ENCODE measurements at regions not wholly inside any gene's neighbourhood (a gene's known extent, or its start where the extent isn't known, plus 50 kb on each side); places are given as distances from the start of the nearest gene placed in this dataset.
A peak's percentile ranks its signal among the peaks of the same experiment; 100 is the strongest.

DNA sequence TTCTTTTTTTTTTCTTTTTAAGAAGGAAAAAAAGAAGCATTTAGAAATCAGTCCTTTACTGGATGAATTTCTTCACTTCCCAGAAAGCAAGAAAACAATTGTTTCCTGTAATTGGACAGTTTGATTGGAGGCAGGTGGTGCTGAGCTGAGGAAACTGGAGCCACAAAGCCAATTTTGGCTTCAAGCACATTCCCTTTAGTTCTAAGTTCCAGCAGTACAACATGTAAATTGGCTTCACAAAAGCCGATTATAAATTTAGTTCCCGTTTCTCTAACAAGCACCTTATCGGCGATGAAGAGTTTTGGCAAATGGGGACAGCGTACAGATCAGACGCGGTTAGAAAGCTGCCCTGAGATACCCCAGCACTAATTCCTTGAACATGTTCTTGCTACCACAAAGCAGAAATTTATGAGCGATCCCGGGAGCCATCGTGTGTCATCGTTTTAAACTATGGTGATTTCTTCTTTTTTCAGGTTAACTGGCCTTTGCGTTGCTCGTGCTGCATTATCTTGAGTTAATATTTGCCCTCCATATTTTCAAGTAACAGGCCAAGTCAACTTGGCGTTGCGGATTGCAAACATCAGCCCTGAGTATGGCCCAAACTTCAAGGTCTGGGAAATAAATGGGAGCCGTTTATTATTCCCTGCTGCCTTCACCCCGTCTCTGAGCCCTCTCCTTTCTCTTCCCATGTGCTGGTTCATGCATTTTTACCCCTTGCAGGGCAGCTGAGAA lies 190.4 kb upstream of the ID2 start:
- peaks cover 30% of the 10 kb centered on the region for H3K4me1 ChIP-seq
- no peak for TF ChIP-seq ZNF302 (CRISPR knock-in tag; IDR thresholded peaks at IDR 0.05)
- TF ChIP-seq FOSL2 (IDR thresholded peaks at IDR 0.05) = no peak
- no peak for TF ChIP-seq FOSL2 (CRISPR knock-in tag; IDR thresholded peaks at IDR 0.05)
- TF ChIP-seq HEYL (CRISPR knock-in tag; IDR thresholded peaks at IDR 0.05) = no peak
- TF ChIP-seq ZC3H11A (IDR thresholded peaks at IDR 0.05) = no peak
- no peak for TF ChIP-seq POLR2A (IDR thresholded peaks at IDR 0.05; ENCODE audit: low read length)
- no peak for TF ChIP-seq GATA3 (IDR thresholded peaks at IDR 0.05; ENCODE audit: borderline replicate concordance)
- TF ChIP-seq NFE2L2 (conservative IDR thresholded peaks at IDR 0.05; ENCODE audit: low read length) = no peak
- no peak for TF ChIP-seq KDM5A (IDR thresholded peaks at IDR 0.05)
- TF ChIP-seq, protein P1, sequence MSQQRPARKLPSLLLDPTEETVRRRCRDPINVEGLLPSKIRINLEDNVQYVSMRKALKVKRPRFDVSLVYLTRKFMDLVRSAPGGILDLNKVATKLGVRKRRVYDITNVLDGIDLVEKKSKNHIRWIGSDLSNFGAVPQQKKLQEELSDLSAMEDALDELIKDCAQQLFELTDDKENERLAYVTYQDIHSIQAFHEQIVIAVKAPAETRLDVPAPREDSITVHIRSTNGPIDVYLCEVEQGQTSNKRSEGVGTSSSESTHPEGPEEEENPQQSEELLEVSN (IDR thresholded peaks at IDR 0.05; ENCODE audit: borderline replicate concordance, low read depth) = no peak
- TF ChIP-seq, protein P2, sequence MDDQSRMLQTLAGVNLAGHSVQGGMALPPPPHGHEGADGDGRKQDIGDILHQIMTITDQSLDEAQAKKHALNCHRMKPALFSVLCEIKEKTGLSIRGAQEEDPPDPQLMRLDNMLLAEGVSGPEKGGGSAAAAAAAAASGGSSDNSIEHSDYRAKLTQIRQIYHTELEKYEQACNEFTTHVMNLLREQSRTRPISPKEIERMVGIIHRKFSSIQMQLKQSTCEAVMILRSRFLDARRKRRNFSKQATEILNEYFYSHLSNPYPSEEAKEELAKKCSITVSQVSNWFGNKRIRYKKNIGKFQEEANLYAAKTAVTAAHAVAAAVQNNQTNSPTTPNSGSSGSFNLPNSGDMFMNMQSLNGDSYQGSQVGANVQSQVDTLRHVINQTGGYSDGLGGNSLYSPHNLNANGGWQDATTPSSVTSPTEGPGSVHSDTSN (IDR thresholded peaks at IDR 0.05) = no peak
- no peak for TF ChIP-seq MAFK (IDR thresholded peaks at IDR 0.05; ENCODE audit: partially characterized antibody)
- TF ChIP-seq CBX8 (IDR thresholded peaks at IDR 0.05) = no peak
- TF ChIP-seq EHF (CRISPR knock-in tag; IDR thresholded peaks at IDR 0.05) = no peak
- TF ChIP-seq CEBPB (IDR thresholded peaks at IDR 0.05) = no peak
- no peak overlapping the region for H3K4me3 ChIP-seq
- H3K9me3 ChIP-seq = no peaks in the 10 kb centered on the region
- 94% methylated on average over 17 of the region's 17 CpGs for WGBS (ENCODE audit: missing lambda C conversion rate)
- DNase-seq (ENCODE audit: low read depth in 1 of 2, low spot score in 1 of 2) (no peak), ATAC-seq (no peak), FAIRE-seq (no peak)
- ChIA-PET POLR2A (no interaction called here), CTCF (interaction anchor here (1.3 kb wide), 1 partner anchor 16 kb away, joined by 3 read pairs; no protein-coding TSS in a partner anchor)
- H3K27ac ChIP-seq = no peak overlapping the region
- H3K4me2 ChIP-seq = no peak overlapping the region

DNA sequence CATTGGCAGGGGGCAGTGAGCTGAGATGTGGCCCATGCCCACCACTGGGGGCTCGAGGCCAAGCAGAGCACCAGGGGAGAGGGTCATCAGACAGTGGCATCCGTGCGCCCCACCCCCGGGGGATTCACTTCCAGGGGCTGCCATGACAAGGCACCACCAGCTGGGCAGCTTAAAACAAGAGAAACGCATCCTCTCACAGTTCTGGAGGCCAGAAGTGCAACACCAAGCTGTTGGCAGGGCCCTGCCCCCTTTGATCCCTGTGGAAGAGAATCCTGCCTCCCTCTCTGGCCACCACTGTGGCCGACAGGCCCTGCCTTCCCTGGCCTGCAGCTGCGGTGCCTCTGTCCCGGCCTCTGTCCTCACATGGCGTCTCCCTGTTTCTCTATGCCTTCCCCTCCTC lies 187.7 kb upstream of the ID2 start:
- Histone ChIP-seq H3K4me2 (peak overlapping the region; percentile 58; the same call in 2 of the 3 replicates), H3K4me3 (no peak overlapping the region), H3K27ac (peak overlapping the region; percentile 39; a peak in 5 of 6 replicates), H3K9me3 (no peaks in the 10 kb centered on the region), H3K4me1 (peaks cover 30% of the 10 kb centered on the region)
- POLR2A ChIA-PET = no interaction called here
- peak in 1 of 2 experiments; percentile 39; a peak in 3 of 6 replicates for ATAC-seq
- FAIRE-seq = no peak
- no peak for TF ChIP-seq NFE2L2 (conservative IDR thresholded peaks at IDR 0.05; ENCODE audit: low read length)
- no peak for TF ChIP-seq PHF8 (IDR thresholded peaks at IDR 0.05; ENCODE audit: borderline replicate concordance, low read depth)
- TF ChIP-seq CHD4 (IDR thresholded peaks at IDR 0.05; ENCODE audit: borderline replicate concordance) = no peak
- TF ChIP-seq, protein P3, sequence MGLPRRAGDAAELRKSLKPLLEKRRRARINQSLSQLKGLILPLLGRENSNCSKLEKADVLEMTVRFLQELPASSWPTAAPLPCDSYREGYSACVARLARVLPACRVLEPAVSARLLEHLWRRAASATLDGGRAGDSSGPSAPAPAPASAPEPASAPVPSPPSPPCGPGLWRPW (IDR thresholded peaks at IDR 0.05) = no peak
- no peak for TF ChIP-seq RAD21 (conservative IDR thresholded peaks at IDR 0.05 in 1 of 2, IDR thresholded peaks at IDR 0.05 in 1 of 2)
- no peak for TF ChIP-seq RARB (CRISPR knock-in tag; IDR thresholded peaks at IDR 0.05)
- TF ChIP-seq JUN (IDR thresholded peaks at IDR 0.05) = no peak
- no peak for TF ChIP-seq EHF (CRISPR knock-in tag; IDR thresholded peaks at IDR 0.05)
- no peak for TF ChIP-seq FOXS1 (CRISPR knock-in tag; IDR thresholded peaks at IDR 0.05)
- TF ChIP-seq, protein P4, sequence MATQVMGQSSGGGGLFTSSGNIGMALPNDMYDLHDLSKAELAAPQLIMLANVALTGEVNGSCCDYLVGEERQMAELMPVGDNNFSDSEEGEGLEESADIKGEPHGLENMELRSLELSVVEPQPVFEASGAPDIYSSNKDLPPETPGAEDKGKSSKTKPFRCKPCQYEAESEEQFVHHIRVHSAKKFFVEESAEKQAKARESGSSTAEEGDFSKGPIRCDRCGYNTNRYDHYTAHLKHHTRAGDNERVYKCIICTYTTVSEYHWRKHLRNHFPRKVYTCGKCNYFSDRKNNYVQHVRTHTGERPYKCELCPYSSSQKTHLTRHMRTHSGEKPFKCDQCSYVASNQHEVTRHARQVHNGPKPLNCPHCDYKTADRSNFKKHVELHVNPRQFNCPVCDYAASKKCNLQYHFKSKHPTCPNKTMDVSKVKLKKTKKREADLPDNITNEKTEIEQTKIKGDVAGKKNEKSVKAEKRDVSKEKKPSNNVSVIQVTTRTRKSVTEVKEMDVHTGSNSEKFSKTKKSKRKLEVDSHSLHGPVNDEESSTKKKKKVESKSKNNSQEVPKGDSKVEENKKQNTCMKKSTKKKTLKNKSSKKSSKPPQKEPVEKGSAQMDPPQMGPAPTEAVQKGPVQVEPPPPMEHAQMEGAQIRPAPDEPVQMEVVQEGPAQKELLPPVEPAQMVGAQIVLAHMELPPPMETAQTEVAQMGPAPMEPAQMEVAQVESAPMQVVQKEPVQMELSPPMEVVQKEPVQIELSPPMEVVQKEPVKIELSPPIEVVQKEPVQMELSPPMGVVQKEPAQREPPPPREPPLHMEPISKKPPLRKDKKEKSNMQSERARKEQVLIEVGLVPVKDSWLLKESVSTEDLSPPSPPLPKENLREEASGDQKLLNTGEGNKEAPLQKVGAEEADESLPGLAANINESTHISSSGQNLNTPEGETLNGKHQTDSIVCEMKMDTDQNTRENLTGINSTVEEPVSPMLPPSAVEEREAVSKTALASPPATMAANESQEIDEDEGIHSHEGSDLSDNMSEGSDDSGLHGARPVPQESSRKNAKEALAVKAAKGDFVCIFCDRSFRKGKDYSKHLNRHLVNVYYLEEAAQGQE (IDR thresholded peaks at IDR 0.05) = no peak
- no peak for TF ChIP-seq CBX2 (IDR thresholded peaks at IDR 0.05; ENCODE audit: borderline replicate concordance, low read depth)
- no peak for TF ChIP-seq JUNB (IDR thresholded peaks at IDR 0.05)
- no peak for TF ChIP-seq HDAC2 (IDR thresholded peaks at IDR 0.05)
- TF ChIP-seq TFCP2L1 (CRISPR knock-in tag; IDR thresholded peaks at IDR 0.05) = no peak
- no peak for TF ChIP-seq RFX5 (IDR thresholded peaks at IDR 0.05)
- TF ChIP-seq EP300 (IDR thresholded peaks at IDR 0.05) = no peak
- no peak for TF ChIP-seq CHD2 (IDR thresholded peaks at IDR 0.05; ENCODE audit: low read length, partially characterized antibody)
- DNase-seq (ENCODE audit: low read depth in 1 of 2, low spot score in 1 of 2) = no peak
- 81% methylated on average over 9 of the region's 9 CpGs for WGBS (ENCODE audit: missing lambda C conversion rate)
- CTCF ChIA-PET = interaction anchor here (0.7 to 2.1 kb wide), 2 partner anchors 17 to 34 kb away, joined by 3 to 6 read pairs; no protein-coding TSS in a partner anchor
